ENCODE measurements at regions not wholly inside any gene's neighbourhood (a gene's known extent, or its start where the extent isn't known, plus 50 kb on each side); places are given as distances from the start of the nearest gene placed in this dataset.

GRCh38 chr6:146909886-146910285, 294.3 kb upstream of the STXBP5 start:
- Histone ChIP-seq H3K9me3 (ENCODE audit: control insufficient read depth, insufficient read depth, low read depth, low read length) (no peaks in the 10 kb centered on the region), H3K27ac (ENCODE audit: insufficient read depth, low read length) (no peak overlapping the region), H3K36me3 (ENCODE audit: control insufficient read depth, insufficient read depth, low read length) (no peaks in the 10 kb centered on the region), H3K79me2 (ENCODE audit: control insufficient read depth, insufficient read depth, low read length) (peaks cover 2% of the 10 kb centered on the region), H2AFZ (ENCODE audit: low read length) (no peak overlapping the region), H3K4me1 (ENCODE audit: control insufficient read depth, extremely low read depth, insufficient read depth, low read length) (peaks cover 18% of the 10 kb centered on the region), H4K20me1 (ENCODE audit: control insufficient read depth, extremely low read depth, insufficient read depth, low read length) (no peaks in the 10 kb centered on the region), H3K27me3 (ENCODE audit: control insufficient read depth, insufficient read depth, low read length) (no peaks in the 10 kb centered on the region), H3K4me3 (replicated peaks in 1 of 4; ENCODE audit: control extremely low read depth in 1 of 4, insufficient read depth in 1 of 4, low read depth in 3 of 4, low read length in 4 of 4) (no peak overlapping the region), H3K9ac (ENCODE audit: insufficient read depth, low read length) (no peak overlapping the region), H3K4me2 (ENCODE audit: extremely low read depth, insufficient read depth, low read length) (no peak overlapping the region)
- DNase-seq (ENCODE audit: low read depth in 2 of 2), result peak in 1 of 2 donors; percentile 64
- TF ChIP-seq CTCF (conservative IDR thresholded peaks at IDR 0.05 in 1 of 2, IDR thresholded peaks at IDR 0.05 in 1 of 2; ENCODE audit: low read depth in 1 of 2, low read length in 2 of 2), result no peak
- TF ChIP-seq EZH2 (IDR thresholded peaks at IDR 0.05; ENCODE audit: low read length, missing control alignments), result no peak

- Histone ChIP-seq H3K9me3 (ENCODE audit: control insufficient read depth, insufficient read depth, low read depth, low read length) (no peaks in the 10 kb centered on the region), H2AFZ (ENCODE audit: low read length) (peak overlapping the region; percentile 61), H3K9ac (ENCODE audit: insufficient read depth, low read length) (no peak overlapping the region), H3K79me2 (ENCODE audit: control insufficient read depth, insufficient read depth, low read length) (peaks cover 2% of the 10 kb centered on the region), H3K27me3 (ENCODE audit: control insufficient read depth, insufficient read depth, low read length) (no peaks in the 10 kb centered on the region), H3K4me3 (replicated peaks in 1 of 4; ENCODE audit: control extremely low read depth in 1 of 4, insufficient read depth in 1 of 4, low read depth in 3 of 4, low read length in 4 of 4) (no peak overlapping the region), H3K4me2 (ENCODE audit: extremely low read depth, insufficient read depth, low read length) (no peak overlapping the region), H4K20me1 (ENCODE audit: control insufficient read depth, extremely low read depth, insufficient read depth, low read length) (no peaks in the 10 kb centered on the region), H3K27ac (ENCODE audit: insufficient read depth, low read length) (no peak overlapping the region), H3K36me3 (ENCODE audit: control insufficient read depth, insufficient read depth, low read length) (no peaks in the 10 kb centered on the region), H3K4me1 (ENCODE audit: control insufficient read depth, extremely low read depth, insufficient read depth, low read length) (peaks cover 14% of the 10 kb centered on the region)
- no peak for DNase-seq (ENCODE audit: low read depth in 2 of 2)
- TF ChIP-seq EZH2 (IDR thresholded peaks at IDR 0.05; ENCODE audit: low read length, missing control alignments) (no peak), CTCF (conservative IDR thresholded peaks at IDR 0.05 in 1 of 2, IDR thresholded peaks at IDR 0.05 in 1 of 2; ENCODE audit: low read depth in 1 of 2, low read length in 2 of 2) (no peak)
These were observed 293.6 kb upstream of the STXBP5 start for GRCh38 chr6:146910611-146911010.

GRCh38 chr6:146911635-146912215, 292.5 kb upstream of the STXBP5 start:
- no peak overlapping the region for H3K27ac ChIP-seq (ENCODE audit: insufficient read depth, low read length)
- H3K79me2 ChIP-seq (ENCODE audit: control insufficient read depth, insufficient read depth, low read length), result peaks cover 2% of the 10 kb centered on the region
- no peak overlapping the region for H2AFZ ChIP-seq (ENCODE audit: low read length)
- H3K4me1 ChIP-seq (ENCODE audit: control insufficient read depth, extremely low read depth, insufficient read depth, low read length), result peaks cover 18% of the 10 kb centered on the region
- TF ChIP-seq CTCF (conservative IDR thresholded peaks at IDR 0.05 in 1 of 2, IDR thresholded peaks at IDR 0.05 in 1 of 2; ENCODE audit: low read depth in 1 of 2, low read length in 2 of 2) (no peak), EZH2 (IDR thresholded peaks at IDR 0.05; ENCODE audit: low read length, missing control alignments) (no peak)
- H3K36me3 ChIP-seq (ENCODE audit: control insufficient read depth, insufficient read depth, low read length), result no peaks in the 10 kb centered on the region
- no peak overlapping the region for H3K4me2 ChIP-seq (ENCODE audit: extremely low read depth, insufficient read depth, low read length)
- H3K9me3 ChIP-seq (ENCODE audit: control insufficient read depth, insufficient read depth, low read depth, low read length), result no peaks in the 10 kb centered on the region
- DNase-seq (ENCODE audit: low read depth in 2 of 2), result no peak
- no peaks in the 10 kb centered on the region for H4K20me1 ChIP-seq (ENCODE audit: control insufficient read depth, extremely low read depth, insufficient read depth, low read length)
- H3K27me3 ChIP-seq (ENCODE audit: control insufficient read depth, insufficient read depth, low read length), result no peaks in the 10 kb centered on the region
- no peak overlapping the region for H3K9ac ChIP-seq (ENCODE audit: insufficient read depth, low read length)
- H3K4me3 ChIP-seq (replicated peaks in 1 of 4; ENCODE audit: control extremely low read depth in 1 of 4, insufficient read depth in 1 of 4, low read depth in 3 of 4, low read length in 4 of 4), result no peak overlapping the region
